ENCODE measurements at regions not wholly inside any gene's neighbourhood (a gene's known extent, or its start where the extent isn't known, plus 50 kb on each side); places are given as distances from the start of the nearest gene placed in this dataset.

DNA sequence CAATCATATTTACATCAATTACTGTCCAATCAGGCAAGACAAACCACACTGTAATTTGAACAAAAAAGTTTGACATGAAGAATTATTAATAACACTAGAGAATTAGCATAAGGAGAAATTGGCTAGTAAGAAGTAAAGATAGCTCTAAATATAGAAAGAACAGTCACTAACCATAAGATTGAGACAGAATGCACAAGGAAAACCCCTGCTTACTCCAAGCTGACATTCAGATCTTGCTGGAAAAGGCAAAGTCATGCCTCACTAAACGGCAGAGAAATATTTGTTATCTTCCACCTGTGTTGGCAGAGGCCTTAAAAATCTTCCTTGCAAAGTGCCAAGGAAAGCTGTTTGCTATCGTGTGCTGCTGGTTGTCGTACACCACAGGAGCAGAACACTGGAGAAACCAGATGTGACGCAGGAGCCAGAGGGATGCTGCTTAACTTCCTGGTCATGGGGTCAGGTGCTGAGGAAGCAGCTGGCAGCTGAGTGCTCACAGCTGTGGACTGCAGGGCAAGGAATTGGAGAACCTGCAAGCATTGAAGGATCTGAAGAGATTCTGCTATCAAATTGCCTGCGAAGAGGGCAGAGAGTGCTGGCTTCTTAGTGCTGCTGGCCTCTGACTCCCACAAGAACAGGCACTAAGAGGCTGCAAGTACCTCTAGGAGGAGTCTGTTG, 1323.3 kb downstream of the LRFN5 start:
- DNase-seq = no peak
- H3K36me3 ChIP-seq (replicated peaks) = no peaks in the 10 kb centered on the region
- no peak overlapping the region for H3K4me3 ChIP-seq (ENCODE audit: low read depth, low read length)
- H3K27me3 ChIP-seq (replicated peaks) = no peaks in the 10 kb centered on the region
- TF ChIP-seq, protein P1, sequence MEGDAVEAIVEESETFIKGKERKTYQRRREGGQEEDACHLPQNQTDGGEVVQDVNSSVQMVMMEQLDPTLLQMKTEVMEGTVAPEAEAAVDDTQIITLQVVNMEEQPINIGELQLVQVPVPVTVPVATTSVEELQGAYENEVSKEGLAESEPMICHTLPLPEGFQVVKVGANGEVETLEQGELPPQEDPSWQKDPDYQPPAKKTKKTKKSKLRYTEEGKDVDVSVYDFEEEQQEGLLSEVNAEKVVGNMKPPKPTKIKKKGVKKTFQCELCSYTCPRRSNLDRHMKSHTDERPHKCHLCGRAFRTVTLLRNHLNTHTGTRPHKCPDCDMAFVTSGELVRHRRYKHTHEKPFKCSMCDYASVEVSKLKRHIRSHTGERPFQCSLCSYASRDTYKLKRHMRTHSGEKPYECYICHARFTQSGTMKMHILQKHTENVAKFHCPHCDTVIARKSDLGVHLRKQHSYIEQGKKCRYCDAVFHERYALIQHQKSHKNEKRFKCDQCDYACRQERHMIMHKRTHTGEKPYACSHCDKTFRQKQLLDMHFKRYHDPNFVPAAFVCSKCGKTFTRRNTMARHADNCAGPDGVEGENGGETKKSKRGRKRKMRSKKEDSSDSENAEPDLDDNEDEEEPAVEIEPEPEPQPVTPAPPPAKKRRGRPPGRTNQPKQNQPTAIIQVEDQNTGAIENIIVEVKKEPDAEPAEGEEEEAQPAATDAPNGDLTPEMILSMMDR (IDR thresholded peaks at IDR 0.05; ENCODE audit: low read depth, low read length, missing control alignments) = no peak
- H3K27ac ChIP-seq = no peak overlapping the region
- in situ Hi-C loops (cut with HindIII; ENCODE audit: low pct_ligation_motif_present, low sequenced_read_pairs) = no loop called here

DNA sequence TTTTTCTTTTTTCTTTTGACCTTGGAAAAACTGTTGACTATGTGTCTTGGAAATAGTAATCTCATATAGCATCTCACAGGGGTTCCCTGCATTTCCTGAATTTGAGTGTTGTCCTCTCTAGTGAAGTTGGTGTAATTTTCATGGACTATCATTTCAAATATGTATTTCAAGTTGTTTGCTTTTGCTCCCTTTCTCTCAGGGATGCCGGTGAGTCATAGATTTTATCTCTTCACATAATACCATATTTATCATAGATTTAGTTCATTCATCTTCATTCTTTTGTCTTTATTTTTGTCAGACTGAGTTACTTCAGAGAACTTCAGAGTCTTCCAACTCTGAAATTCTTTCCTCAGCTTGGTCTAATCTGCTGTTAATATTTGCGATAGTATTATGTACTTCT, 1320.6 kb downstream of the LRFN5 start:
- in situ Hi-C loops (cut with HindIII; ENCODE audit: low pct_ligation_motif_present, low sequenced_read_pairs) = no loop called here
- no peaks in the 10 kb centered on the region for H3K36me3 ChIP-seq (replicated peaks)
- H3K4me3 ChIP-seq (ENCODE audit: low read depth, low read length) = no peak overlapping the region
- DNase-seq = no peak
- H3K27me3 ChIP-seq (replicated peaks) = no peaks in the 10 kb centered on the region
- TF ChIP-seq, protein P1 (IDR thresholded peaks at IDR 0.05; ENCODE audit: low read depth, low read length, missing control alignments) = no peak
- no peak overlapping the region for H3K27ac ChIP-seq

DNA sequence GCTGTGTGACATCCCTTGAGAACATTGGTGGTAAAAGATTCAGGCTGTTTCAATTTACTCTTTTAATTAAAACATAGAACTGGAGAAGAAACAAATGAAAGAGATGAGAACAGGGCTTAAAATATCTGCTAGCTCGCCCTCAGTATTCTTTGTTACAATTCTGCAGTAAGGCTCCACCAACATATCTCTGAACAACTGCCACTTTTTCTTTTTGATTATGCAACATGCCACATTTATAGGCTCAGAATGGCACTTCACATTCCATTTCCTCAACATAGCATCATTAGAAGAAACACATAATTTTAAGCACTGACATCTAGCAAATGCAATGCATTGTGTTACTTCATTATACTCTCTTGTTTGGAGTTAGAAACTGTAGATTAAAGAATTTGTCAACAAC, 1315.2 kb downstream of the LRFN5 start:
- Histone ChIP-seq H3K27ac (no peak overlapping the region), H3K36me3 (replicated peaks) (no peaks in the 10 kb centered on the region), H3K4me3 (ENCODE audit: low read depth, low read length) (no peak overlapping the region), H3K27me3 (replicated peaks) (no peaks in the 10 kb centered on the region)
- in situ Hi-C loops (cut with HindIII; ENCODE audit: low pct_ligation_motif_present, low sequenced_read_pairs) = no loop called here
- DNase-seq = no peak
- TF ChIP-seq, protein P1 (IDR thresholded peaks at IDR 0.05; ENCODE audit: low read depth, low read length, missing control alignments) = no peak

DNA sequence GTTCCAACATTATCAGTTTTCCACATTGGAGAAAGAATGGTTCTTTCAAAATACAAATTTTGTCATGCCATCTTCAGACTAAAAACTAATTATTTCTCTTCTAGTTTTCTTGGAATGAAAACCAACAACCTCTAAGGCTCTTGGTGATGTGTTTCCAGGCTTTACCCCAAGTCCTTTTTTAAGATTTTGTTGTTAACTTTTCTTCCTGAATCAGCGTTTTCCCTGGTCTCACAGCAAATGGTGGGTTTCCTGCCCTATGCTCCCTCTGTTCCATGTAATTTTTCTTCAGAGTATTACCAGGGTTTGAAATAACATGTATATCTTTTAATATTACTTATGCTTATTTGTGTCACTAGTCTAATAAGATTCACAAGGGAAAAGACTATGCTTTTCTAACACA, 1311.9 kb downstream of the LRFN5 start:
- Histone ChIP-seq H3K27me3 (replicated peaks) (no peaks in the 10 kb centered on the region), H3K36me3 (replicated peaks) (no peaks in the 10 kb centered on the region), H3K27ac (no peak overlapping the region), H3K4me3 (ENCODE audit: low read depth, low read length) (no peak overlapping the region)
- in situ Hi-C loops (cut with HindIII; ENCODE audit: low pct_ligation_motif_present, low sequenced_read_pairs) = no loop called here
- TF ChIP-seq, protein P1 (IDR thresholded peaks at IDR 0.05; ENCODE audit: low read depth, low read length, missing control alignments) = no peak
- no peak for DNase-seq

DNA sequence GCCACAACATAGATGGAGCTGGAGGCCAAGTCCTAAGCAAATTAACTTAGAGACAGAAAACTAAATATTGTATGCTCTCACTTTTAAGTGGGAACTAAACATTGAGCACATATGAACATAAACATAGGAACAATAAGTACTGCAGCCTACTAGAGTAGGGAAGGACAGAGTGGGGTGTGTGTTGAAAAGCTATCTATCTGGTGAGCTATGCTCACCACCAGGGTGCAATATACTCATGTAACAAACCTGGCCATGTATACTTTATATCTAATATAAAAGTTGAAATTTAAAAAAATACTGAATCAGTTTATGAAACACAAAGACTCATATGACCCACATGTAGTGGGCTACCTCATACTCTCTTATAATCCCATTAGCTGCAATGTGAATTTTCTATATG, 1305.0 kb downstream of the LRFN5 start:
- TF ChIP-seq, protein P1 (IDR thresholded peaks at IDR 0.05; ENCODE audit: low read depth, low read length, missing control alignments) = peak; percentile 40
- Histone ChIP-seq H3K36me3 (replicated peaks) (no peaks in the 10 kb centered on the region), H3K27me3 (replicated peaks) (no peaks in the 10 kb centered on the region), H3K27ac (no peak overlapping the region), H3K4me3 (ENCODE audit: low read depth, low read length) (no peak overlapping the region)
- in situ Hi-C loops (cut with HindIII; ENCODE audit: low pct_ligation_motif_present, low sequenced_read_pairs) = no loop called here
- no peak for DNase-seq

DNA sequence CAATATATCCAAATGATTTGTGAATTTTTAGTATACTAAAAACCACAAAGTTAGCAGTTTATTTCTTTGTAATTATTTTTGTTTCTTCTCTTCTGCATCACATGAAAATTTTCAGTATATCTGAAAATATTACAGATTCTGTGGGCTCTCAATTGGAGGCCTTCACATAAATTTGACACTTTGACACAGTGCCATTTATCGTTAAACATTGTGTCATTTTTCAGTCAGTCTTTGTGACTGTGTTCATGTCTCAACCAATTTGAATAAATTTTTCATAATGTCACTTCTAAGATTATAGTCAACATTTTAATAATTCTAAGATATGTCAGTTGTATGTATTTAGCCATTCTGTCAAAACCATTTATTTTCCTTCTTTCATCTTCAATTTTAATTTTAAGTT, 1303.0 kb downstream of the LRFN5 start:
- Histone ChIP-seq H3K36me3 (replicated peaks) (no peaks in the 10 kb centered on the region), H3K4me3 (ENCODE audit: low read depth, low read length) (no peak overlapping the region), H3K27ac (no peak overlapping the region), H3K27me3 (replicated peaks) (no peaks in the 10 kb centered on the region)
- no peak for DNase-seq
- TF ChIP-seq, protein P1 (IDR thresholded peaks at IDR 0.05; ENCODE audit: low read depth, low read length, missing control alignments) = no peak
- in situ Hi-C loops (cut with HindIII; ENCODE audit: low pct_ligation_motif_present, low sequenced_read_pairs) = no loop called here
